ENCODE measurements at regions not wholly inside any gene's neighbourhood (a gene's known extent, or its start where the extent isn't known, plus 50 kb on each side); places are given as distances from the start of the nearest gene placed in this dataset.
A peak's percentile ranks its signal among the peaks of the same experiment; 100 is the strongest.

GRCh38 chr5:164746723-164747122 is 1241.3 kb downstream of the MAT2B start:
- no peak for DNase-seq

DNA sequence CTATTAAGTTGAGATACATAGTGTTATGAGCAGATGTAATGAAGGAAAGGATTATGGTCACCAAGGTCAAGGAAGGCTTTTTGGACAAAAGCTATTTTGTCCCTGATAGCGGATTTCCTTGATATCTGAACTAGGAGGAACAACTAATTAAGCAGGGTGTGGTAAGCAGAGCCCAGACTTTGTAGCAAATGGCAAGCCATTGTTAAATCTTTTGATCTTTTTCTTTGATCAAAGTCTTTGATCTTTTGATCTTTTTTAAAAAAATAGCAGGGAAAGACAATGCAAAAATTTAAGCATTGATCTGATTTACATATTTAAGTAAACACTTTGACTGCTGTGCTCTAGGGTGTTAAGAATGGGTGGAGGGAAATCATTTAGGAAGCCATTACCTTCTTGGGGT is 1242.0 kb downstream of the MAT2B start:
- DNase-seq, result no peak

DNA sequence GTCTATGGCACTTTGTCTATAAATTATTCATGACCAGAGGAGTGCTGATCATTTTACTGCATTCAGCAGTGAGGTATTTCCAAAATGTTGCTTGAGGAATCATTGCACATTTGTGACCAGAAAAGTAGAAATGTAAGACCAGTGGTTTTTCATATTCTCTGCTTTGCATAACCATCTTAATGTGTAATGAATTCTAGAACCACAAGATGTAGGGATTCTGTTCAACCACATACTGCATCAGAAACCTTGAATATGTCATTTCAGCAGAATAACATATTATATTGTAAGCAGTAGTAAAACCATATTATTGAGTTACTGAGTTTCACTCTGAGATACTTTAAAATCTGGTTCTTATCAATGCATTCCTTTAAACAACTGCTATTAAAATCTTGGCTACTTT is 1243.4 kb downstream of the MAT2B start:
- no peak for DNase-seq

GRCh38 chr5:164753434-164753833 is 1248.0 kb downstream of the MAT2B start:
- no peak for DNase-seq

DNA sequence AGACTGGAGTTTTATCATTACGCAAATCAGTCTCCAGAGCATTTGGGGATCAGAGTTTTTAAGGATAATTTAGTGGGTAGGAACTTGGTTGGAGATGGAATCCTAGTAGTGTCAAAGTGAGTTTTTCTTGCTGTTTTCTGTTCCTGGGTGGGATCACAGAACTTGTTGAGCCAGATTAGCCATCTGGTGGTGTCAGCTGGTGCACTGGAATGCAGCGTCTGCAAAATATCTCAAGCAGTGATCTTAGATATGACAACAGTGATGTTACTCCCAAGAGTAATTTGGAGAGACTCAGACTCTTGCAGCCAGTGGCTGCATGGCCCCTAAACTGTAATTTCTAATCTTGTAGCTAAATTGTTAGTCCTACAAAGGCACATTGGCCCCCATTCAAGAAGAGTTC is 1257.8 kb downstream of the MAT2B start:
- DNase-seq, result no peak

DNA sequence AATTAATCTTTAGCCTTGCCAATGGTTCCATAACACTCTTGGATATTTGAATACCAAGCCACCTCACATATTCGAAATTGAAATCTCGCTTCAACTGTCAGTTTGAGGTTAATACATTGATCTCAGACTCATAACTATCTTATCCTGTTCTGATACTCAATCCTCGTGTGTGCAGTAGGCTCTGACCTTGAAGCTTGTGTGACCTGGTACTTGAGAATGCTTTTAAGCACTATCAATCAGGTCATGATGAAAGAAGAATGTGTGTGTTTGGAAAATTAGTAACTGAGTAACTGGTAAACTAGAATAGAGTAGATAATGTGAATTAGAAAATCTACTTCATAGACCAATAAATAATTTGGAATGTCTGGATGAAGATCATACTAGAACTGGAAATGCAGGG is 1266.7 kb downstream of the MAT2B start:
- DNase-seq, result no peak

DNA sequence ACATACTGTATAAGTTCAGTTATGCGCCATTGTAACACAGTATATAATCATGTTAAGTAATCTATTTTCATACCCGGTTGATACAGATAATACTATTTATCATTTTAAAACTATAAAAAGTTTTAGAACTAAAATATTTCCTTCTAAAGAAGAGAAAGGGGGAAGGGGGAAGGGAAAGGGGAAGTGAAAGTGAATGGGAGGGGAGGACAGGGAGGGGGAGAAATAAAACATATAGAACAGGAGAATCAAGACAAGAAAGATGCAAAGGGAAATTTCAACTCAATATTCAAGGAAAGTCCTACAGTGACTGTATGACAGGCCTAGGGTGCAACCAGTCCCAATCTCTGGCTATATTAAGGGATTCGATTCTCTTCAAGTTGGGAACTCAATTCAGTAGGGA is 1278.8 kb downstream of the MAT2B start:
- DNase-seq, result no peak

- no peak for DNase-seq
These were observed 1292.7 kb downstream of the MAT2B start for GRCh38 chr5:164798110-164798509.

DNA sequence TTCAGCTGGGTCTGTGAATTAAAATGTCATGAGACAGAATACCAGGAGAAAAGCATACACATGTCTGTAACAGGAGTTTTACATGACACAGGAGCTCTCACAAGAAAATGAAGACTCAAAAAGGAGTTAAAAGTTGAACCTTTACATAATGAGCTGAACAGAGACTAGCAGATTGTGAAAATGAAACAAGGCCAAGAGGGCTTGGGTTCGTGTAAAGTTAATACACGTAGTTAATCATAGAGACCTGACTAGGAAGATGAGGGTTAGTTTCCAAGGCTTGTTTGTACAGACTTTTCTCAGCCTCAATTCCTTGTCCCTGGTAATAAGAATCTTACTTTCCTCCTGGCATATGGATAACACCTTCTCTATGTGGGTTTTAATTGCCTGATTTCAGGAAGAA is 1294.0 kb downstream of the MAT2B start:
- DNase-seq, result no peak

- DNase-seq, result no peak
These were observed 1296.5 kb downstream of the MAT2B start for GRCh38 chr5:164801910-164802309.

- DNase-seq, result no peak
These were observed 1304.4 kb downstream of the MAT2B start for GRCh38 chr5:164809821-164810220.

- DNase-seq, result no peak
These were observed 1313.0 kb downstream of the MAT2B start for GRCh38 chr5:164818445-164818844.

GRCh38 chr5:164824671-164825070 is 1319.3 kb downstream of the MAT2B start:
- no peak for DNase-seq

DNA sequence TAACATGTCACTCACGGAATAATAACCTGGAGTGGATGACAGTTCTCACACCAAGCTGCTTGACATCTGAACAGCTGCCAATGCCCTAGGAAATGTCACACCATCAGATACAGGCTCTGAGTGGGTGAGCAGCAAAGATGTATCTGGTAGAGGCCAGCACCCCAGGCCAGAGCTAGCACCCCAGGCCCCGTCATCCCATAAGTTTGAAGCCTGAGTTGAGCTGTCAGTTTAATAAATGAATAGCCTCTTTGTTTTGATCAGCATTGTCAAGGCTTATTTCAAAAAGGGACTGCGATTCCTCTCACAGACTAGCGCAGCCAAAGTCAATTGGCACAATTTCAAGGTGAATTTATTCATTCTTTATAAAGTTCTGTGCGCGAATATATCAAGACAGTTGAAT is 1327.1 kb downstream of the MAT2B start:
- DNase-seq, result peak in 2 of 58 donors; percentile 1 to 20

GRCh38 chr5:164844348-164844747 is 1338.9 kb downstream of the MAT2B start:
- DNase-seq, result no peak

DNA sequence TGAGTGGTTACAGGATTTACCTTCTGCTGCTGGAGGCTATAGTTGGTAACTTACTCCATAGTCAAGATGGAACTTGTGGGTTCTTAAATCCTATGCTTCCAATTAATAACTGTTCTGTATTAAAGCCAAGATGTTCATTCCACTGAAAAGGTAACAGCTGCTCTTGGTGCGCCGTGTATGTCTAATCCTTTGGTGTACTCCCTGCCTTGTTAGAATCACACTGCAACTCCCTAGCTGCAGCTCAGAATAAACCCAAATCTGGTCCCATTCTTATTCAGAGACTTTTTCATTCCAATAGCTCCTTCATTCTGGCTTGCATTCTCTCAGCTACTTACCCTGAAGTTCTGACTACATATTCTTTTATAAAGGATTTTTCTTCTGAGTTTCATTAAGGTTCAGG is 1355.5 kb downstream of the MAT2B start:
- DNase-seq, result no peak

GRCh38 chr5:164861610-164862009 is 1356.2 kb downstream of the MAT2B start:
- DNase-seq, result no peak

DNA sequence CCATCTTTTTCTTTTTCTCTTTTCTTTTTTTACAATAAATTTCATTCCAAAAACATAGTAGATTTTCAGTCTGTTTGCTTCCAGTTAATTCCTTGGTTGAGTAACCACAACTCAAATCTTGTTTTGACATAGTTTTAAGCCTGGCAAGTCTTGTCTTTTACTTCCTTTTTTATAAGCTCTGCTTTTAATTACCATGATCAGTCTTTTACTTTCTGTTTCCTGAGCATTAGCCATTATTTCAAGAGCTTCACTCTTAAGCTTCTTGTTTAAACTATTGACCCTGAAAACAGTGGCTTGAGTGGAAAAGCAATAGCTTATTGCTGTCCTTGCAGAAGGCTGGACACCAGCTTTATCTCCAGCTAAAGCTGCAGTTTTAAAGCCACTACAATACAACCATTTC is 1363.3 kb downstream of the MAT2B start:
- DNase-seq, result no peak

DNA sequence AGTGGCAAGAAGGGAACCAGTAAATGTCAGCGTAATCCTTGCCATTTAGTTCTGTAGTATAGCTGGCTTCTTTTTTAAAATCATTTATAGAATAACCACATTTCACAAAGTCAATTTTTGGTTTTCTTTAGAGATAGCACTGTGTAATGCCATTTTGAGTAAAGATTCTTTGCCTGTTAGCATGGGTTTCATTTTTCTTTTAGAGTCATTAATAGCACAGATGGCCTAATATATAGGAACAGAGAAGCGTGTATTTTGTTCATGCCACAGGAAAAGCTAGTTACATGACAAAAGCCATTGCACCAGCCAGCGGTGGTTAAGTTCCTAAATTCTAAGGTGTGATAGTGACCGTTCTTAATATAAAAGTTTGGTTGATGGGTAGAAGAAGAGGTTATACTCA is 1363.9 kb downstream of the MAT2B start:
- DNase-seq, result no peak

DNA sequence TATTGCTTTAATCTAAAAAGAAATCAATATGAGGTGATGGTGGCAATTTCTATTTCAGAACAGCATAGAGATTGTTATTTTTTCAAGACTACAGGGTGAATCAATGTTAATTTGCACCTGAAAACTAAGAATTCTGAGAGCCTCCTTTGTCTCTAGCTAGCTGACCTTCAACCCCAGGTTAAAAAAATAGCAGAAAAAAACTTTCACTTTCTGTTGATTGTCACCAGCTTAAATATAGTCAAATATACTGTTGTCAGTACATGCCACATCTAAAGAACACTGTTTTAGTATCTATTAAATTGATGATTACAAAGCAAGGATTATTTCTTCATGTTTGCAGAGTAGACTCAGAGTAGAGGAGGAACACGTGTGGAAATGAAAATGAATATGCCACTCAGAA is 1371.4 kb downstream of the MAT2B start:
- no peak for DNase-seq

GRCh38 chr5:164881442-164881841 is 1376.0 kb downstream of the MAT2B start:
- no peak for DNase-seq

DNA sequence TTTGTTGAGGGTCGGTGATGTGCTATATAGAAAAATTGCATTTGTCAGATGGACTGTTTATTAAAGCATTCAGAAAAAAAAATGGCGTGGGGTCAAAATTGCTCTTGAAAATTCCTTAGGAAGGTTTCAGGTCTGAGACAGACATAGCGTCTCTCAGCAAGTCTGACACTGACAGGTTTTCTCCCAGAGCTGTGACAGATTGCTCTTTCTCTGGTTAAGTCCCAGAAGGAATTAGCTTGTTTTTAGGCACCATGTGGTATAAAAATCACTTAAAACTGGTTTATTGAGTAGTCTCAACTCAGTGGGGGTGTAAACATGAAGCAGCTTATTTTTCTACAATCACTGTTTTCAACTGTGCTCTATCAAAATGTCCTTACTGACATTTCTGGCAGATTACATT is 1379.8 kb downstream of the MAT2B start:
- no peak for DNase-seq

GRCh38 chr5:164893071-164893470 is 1387.7 kb downstream of the MAT2B start:
- no peak for DNase-seq

GRCh38 chr5:164898705-164899104 is 1393.3 kb downstream of the MAT2B start:
- DNase-seq, result no peak

GRCh38 chr5:164909673-164910072 is 1404.3 kb downstream of the MAT2B start:
- no peak for DNase-seq
